T47D (cell line): ENCODE measurements at regions not wholly inside any gene's neighbourhood (a gene's known extent, or its start where the extent isn't known, plus 50 kb on each side); places are given as distances from the start of the nearest gene placed in this dataset.

ENCODE experiments used
- DNase-seq, 2 experiments: peaks; one replicate each; pipeline versions ENCODE4 v3.0.0 to v3.0.0-alpha.2; 2011 to 2012; ENCODE audit warnings: low read depth in 1 of 2, low spot score in 1 of 2
- JUND ChIP-seq: IDR thresholded peaks from 2 replicates; pipeline ENCODE4 v1.6.1; 2012; ENCODE audit warnings: low read depth
- in situ Hi-C: cut with HindIII; loops from 2 replicates; pipeline ENCODE4 v1.10.0; 2016; ENCODE audit warnings: low sequenced_read_pairs, low pct_unique_long_range_greater_than_20kb

- TF ChIP-seq JUND: no peak
- no peak for DNase-seq
- in situ Hi-C loops: no loop called here
Measured at GRCh38 chr3:148582126-148582525, 115.6 kb upstream of the AGTR1 start.

DNA sequence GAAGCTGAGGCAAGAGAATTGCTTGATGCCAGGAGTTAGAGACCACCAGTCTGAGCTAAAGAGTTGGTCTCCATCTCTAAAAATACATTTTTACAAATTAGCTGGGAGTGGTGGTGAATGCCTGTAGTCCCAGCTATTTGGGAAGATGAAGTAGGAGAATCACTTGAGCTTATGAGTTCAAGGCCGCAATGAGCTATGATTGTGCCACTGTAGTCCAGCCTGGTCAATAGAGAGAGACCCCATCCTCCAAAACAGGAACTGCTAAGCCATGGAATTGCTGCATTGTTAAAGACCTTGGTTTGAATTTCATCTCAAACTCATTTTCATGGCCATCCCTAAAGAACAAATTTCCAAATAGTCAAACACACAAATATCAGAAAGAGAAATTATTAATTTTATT is 113.9 kb upstream of the AGTR1 start:
- in situ Hi-C loops: no loop called here
- no peak for TF ChIP-seq JUND
- DNase-seq: no peak

- in situ Hi-C loops: no loop called here
- no peak for TF ChIP-seq JUND
- no peak for DNase-seq
Measured at GRCh38 chr3:148584438-148584837, 113.3 kb upstream of the AGTR1 start.

- DNase-seq: no peak
- in situ Hi-C loops: no loop called here
- no peak for TF ChIP-seq JUND
Measured at GRCh38 chr3:148585671-148586379, 111.9 kb upstream of the AGTR1 start.

DNA sequence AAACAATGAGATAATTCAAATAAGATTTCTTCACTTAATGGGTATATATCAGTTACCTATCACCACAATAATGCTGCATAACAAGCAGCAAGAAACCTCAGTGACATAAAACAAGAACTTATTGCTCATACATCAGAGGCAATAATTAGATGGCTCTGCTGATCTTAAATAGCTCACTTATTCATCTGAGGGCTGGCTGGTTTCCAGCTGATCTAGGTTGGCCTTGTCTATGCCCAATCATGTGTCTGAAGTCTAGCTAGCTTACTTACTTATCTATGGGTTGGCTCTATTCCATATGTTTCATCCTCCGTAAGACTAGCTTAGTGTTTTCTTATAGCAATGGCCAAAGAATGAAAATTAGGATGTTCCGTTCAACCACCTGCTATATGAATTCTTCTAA is 109.4 kb upstream of the AGTR1 start:
- in situ Hi-C loops: no loop called here
- no peak for DNase-seq
- no peak for TF ChIP-seq JUND

DNA sequence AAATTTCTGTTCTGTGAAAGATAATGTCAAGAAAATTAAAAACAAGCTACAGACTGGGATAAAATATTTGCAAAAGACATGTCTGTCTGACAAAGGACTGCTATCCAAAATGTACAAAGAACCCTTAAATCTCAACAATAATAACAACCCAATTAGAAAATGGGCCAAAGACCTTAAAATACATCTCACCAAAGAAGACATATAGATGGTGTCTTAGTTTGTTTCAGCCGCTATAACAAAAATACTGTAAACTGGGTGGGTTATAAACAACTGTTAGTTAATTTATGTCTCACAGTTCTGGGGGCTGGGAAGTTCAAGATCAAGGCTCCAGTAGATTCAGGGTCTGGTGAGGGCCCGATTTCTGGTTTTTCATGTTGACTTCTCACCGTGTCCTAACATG is 106.2 kb upstream of the AGTR1 start:
- TF ChIP-seq JUND: no peak

DNA sequence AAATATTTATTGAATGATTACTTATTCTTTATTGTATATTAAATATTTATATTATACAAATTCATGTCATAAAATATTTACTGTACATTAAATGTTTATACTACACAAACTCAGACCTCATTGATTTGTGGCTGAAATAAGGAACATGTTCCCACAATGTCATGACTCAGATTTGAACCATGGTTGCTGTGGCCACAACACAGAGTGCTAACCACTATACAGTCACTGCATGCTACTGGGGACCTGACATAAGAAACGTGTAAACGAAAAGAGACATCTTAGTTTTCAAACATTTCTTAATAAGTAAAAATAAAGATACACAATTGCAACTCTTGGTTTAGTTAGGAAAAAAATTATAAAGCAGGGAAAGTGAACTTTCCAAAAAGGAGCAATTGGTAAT is 99.1 kb upstream of the AGTR1 start:
- DNase-seq: no peak
- in situ Hi-C loops: no loop called here
- no peak for TF ChIP-seq JUND

More for the DNA sequence above, 106.2 kb upstream of the AGTR1 start:
- DNase-seq: no peak
- in situ Hi-C loops: no loop called here

DNA sequence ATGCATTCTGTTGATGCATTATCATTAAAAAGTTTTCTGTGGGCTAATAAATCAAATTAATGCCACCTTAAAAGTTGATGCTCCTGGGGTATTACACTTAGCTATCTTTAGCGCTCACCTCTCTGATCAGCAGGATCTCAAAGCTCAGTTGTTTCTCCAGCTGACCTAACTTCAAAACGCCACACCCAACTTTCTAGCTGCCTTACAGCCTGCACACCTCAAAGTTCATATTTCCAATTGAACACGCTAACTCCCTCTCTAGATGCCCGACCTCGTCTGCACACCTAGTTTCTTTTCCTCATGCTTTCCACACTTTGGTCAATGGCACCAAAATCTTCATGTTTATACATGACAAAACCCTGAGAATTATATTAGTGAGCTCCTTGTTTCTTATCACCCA is 98.2 kb upstream of the AGTR1 start:
- no peak for DNase-seq
- in situ Hi-C loops: no loop called here
- no peak for TF ChIP-seq JUND

DNA sequence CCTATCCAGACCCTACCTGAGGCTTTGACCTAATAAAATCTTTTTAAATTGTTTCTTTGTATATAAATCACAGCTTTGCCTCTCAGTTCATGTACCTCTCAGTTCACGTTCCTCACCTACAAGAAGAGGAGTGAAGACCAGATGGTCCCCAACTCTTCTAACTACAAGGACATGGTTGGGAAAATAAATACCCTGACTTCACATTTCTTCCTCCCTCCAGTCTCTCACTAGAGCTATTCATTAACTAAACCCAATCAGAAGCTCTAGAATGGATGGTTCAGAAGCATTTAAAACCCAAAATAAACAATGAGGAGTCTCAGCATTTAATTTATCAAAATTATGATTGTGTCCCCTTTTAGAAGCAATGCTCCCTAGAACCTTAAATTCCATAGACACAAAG is 97.3 kb upstream of the AGTR1 start:
- DNase-seq: no peak
- TF ChIP-seq JUND: no peak
- in situ Hi-C loops: no loop called here

DNA sequence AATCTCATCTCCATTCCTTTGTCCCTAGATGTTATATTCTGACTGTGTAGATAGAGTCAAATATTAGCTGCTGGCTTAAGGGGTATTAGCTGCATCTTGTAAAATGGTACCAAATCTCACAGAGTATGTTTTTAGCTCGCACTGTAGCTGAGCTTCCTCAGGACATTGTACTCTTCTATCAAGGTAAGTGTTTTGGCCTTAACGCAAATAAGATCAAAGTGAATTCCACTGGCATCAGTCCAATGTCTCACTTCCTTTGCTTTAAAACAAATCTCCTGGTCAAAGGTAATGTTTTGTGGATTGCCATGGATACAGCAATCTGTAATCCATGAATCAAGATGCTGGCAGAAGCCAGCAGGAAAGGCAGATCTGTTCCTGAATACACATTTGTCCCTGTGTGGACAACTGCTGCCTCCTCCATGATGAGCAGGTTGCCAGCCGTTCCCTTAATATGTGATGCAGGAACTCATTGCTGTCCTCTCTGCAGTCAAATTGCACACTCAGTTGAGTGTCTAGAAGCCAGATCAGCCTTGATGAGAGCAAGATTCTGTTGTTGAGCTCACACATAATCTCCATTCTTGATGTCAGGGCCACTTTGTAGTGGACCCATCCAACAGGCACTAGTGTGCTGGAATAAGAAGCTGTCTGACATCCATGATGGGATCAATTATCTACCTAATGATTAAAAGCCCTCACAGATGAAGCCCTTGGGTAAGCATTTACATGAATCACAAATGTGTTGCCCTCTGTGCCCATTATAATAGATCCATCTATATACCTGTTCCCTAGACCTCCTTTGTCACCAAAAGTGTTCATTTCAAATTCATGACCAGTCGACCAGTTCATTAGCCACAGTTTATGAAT is 96.6 kb upstream of the AGTR1 start:
- in situ Hi-C loops: no loop called here
- DNase-seq: no peak
- TF ChIP-seq JUND: no peak

DNA sequence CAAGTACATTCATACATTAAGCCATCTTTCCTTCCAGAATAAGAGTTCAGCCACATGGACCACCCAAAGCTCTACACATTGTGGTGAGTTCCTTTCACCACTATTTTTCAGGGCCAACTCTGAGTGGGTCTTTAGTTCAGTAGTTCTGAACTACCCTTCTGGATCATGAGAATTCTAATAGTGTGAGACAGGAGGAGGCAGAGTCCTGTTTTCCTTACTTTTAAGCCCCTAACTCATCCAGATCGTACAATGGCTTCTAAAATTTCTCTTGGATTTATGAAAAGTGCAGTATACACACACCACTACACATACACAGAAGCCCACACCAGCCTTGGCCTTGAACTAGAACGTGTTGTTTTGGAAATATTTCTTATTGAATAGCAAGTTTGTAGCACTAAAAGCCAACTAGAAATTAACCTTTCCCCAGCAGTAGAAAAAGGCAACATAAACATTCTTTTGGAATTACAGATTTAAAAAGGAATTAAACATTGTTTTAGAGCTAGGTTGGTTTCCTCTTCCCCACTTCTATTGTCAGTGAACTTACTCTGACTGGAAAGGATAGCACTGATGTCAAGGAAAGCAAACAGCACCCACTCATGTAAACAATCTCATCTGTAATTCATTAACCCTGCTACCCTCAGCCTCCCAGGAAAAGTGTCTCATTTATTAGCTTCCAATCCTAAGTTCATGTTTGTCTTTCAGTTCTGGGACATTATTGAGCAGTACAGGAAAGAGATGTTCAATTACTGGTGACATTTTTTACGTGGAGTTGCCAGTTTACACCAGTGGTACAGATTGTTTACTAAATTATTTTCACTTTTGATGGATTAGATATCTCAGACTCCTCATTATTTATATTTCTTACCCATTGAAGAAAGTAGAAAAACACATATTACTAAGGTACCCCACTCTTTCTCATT is 95.7 kb upstream of the AGTR1 start:
- in situ Hi-C loops: no loop called here
- DNase-seq: no peak
- TF ChIP-seq JUND: no peak

GRCh38 chr3:148604270-148605085 is 93.2 kb upstream of the AGTR1 start:
- TF ChIP-seq JUND: no peak
- in situ Hi-C loops: no loop called here
- DNase-seq: no peak
